PC-3 (cell line): ENCODE measurements at regions not wholly inside any gene's neighbourhood (a gene's known extent, or its start where the extent isn't known, plus 50 kb on each side); places are given as distances from the start of the nearest gene placed in this dataset.

Experiments used
- EZH2 ChIP-seq: fragments of 300-600 bp; sonication (generic); IDR thresholded peaks from one replicate; pipeline ENCODE4 v1.6.1; 2017; ENCODE audit warnings: antibody characterized with exemption, mild to moderate bottlenecking, low read length; ENCODE audit not compliant: unreplicated experiment
- EZH2phosphoT487 ChIP-seq: fragments of 300-600 bp; sonication (generic); IDR thresholded peaks from 2 replicates; pipeline ENCODE4 v1.6.1; 2018; ENCODE audit warnings: mild to moderate bottlenecking, antibody characterized with exemption, low read length, borderline replicate concordance
- TF ChIP-seq, protein P1 (sequence below): fragments of 300-600 bp; sonication (generic); conservative IDR thresholded peaks from 2 replicates; pipeline ENCODE4 v1.5.1; 2017; ENCODE audit warnings: antibody characterized with exemption, low read depth, mild to moderate bottlenecking, low read length

DNA sequence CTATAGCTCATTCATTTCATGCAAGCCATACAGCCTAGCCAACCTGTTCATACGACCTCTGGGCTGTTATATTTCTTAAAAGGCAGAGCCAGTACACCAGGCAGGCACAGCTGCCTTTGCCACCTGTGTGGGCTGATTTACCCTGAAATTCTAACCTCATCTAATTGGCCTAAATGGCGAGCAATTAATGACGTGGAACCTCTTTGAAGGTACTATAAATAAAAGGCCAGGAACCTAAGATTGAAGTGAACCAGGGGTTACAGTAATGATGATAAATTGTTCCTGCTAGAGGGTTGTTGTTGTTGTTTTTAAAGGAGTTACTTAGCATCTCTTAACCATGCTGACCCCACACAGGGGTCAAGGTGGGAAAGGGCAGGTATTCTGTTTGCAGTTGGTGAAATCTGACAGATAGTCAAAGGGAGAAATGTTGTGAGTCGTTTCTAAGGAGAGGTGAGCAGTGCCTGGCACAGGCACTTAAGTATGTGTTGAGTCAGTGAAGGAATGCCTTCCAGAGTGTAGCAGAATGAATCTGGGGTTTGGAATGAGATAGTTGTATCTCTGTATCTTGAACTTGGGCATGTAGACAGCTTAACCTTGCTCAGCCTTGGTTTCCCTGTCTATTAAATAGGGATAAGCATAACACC lies 213.5 kb upstream of the NAV2 start:
- TF ChIP-seq, protein P1, sequence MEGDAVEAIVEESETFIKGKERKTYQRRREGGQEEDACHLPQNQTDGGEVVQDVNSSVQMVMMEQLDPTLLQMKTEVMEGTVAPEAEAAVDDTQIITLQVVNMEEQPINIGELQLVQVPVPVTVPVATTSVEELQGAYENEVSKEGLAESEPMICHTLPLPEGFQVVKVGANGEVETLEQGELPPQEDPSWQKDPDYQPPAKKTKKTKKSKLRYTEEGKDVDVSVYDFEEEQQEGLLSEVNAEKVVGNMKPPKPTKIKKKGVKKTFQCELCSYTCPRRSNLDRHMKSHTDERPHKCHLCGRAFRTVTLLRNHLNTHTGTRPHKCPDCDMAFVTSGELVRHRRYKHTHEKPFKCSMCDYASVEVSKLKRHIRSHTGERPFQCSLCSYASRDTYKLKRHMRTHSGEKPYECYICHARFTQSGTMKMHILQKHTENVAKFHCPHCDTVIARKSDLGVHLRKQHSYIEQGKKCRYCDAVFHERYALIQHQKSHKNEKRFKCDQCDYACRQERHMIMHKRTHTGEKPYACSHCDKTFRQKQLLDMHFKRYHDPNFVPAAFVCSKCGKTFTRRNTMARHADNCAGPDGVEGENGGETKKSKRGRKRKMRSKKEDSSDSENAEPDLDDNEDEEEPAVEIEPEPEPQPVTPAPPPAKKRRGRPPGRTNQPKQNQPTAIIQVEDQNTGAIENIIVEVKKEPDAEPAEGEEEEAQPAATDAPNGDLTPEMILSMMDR, result no peak
- TF ChIP-seq EZH2, result no peak
- no peak for TF ChIP-seq EZH2phosphoT487
